Spleen (tissue), 11 donors: ENCODE measurements at regions not wholly inside any gene's neighbourhood (a gene's known extent, or its start where the extent isn't known, plus 50 kb on each side); places are given as distances from the start of the nearest gene placed in this dataset.

Experiments used
- DNase-seq: peaks from one replicate; pipeline ENCODE4 v3.0.0-alpha.2; 2020
- H3K27ac ChIP-seq, 8 donors: fragments of 200-600 bp; sonication (generic) in 7 of 8; 1 replicate in 4 of 8; 2 replicates in 4 of 8; pipeline versions ENCODE4 v1.5.0 to v1.8.0; 2016 to 2021; ENCODE audit warnings: inconsistent platforms in 4 of 8, mild to moderate bottlenecking in 4 of 8, moderate library complexity in 1 of 8
- H3K27me3 ChIP-seq, 7 donors: fragments of 200-600 bp; sonication (generic) in 6 of 7; replicated peaks in 1 of 7; 1 replicate in 4 of 7; 2 replicates in 3 of 7; pipeline versions ENCODE4 v1.5.0 to v1.8.0; 2016 to 2021; ENCODE audit warnings: inconsistent platforms in 3 of 7, mild to moderate bottlenecking in 1 of 7
- H3K36me3 ChIP-seq, 6 donors: fragments of 200-600 bp; sonication (generic) in 5 of 6; 1 replicate in 4 of 6; 2 replicates in 2 of 6; pipeline versions ENCODE4 v1.5.0 to v1.8.0; 2016 to 2021; ENCODE audit warnings: inconsistent platforms in 2 of 6
- H3K4me1 ChIP-seq, 6 donors: fragments of 200-600 bp; sonication (generic) in 5 of 6; 1 replicate in 3 of 6; 2 replicates in 3 of 6; pipeline versions ENCODE4 v1.5.0 to v1.8.0; 2016 to 2021; ENCODE audit warnings: inconsistent platforms in 3 of 6
- H3K4me3 ChIP-seq, 8 donors: fragments of 200-600 bp; sonication (generic) in 7 of 8; 1 replicate in 4 of 8; 2 replicates in 4 of 8; pipeline versions ENCODE4 v1.5.0 to v1.8.0; 2016 to 2021; ENCODE audit warnings: inconsistent platforms in 4 of 8, mild to moderate bottlenecking in 4 of 8, moderate library complexity in 2 of 8
- H3K9me3 ChIP-seq, 8 donors: fragments of 200-600 bp; sonication (generic) in 7 of 8; 1 replicate in 4 of 8; 2 replicates in 4 of 8; pipeline versions ENCODE4 v1.5.0 to v1.8.0; 2016 to 2021; ENCODE audit warnings: inconsistent platforms in 4 of 8
- CTCF ChIP-seq, 11 experiments: fragments of 200-600 bp in 7 of 11; fragments of 450-650 bp in 4 of 11; sonication (generic) in 4 of 11; IDR thresholded peaks in 8 of 11; conservative IDR thresholded peaks in 3 of 11; 1 replicate in 7 of 11; 2 replicates in 4 of 11; pipeline versions ENCODE4 v1.4.0 to v1.8.0; 2016 to 2021; ENCODE audit warnings: antibody characterized with exemption in 11 of 11, inconsistent platforms in 4 of 11, mild to moderate bottlenecking in 1 of 11
- POLR2A ChIP-seq, 3 donors: fragments of 450-650 bp; IDR thresholded peaks; one replicate each; pipeline ENCODE4 v1.5.1; 2017; ENCODE audit warnings: antibody characterized with exemption in 3 of 3, mild to moderate bottlenecking in 1 of 3
- POLR2AphosphoS5 ChIP-seq, 3 donors: sonication (generic); formaldehyde crosslinking; IDR thresholded peaks; one replicate each; pipeline ENCODE4 v1.5.1; 2017; ENCODE audit warnings: antibody characterized with exemption in 3 of 3
- WGBS, 5 donors: extraction: QIAGEN DNeasy Blood & Tissue Kit in 3 of 5; methylation state at CpG; one replicate each; pipeline versions ENCODE4 v1.1.5 to v1.1.7; 2013 to 2018; 5-methylcytosine and 5-hydroxymethylcytosine counted together
- intact Hi-C: fragments of 100-400 bp; cut with DNase I; formaldehyde crosslinking; loops from one replicate; pipeline ENCODE4 v1.15.0; 2023; ENCODE audit warnings: low total_unique reads
- donor health status: healthy with polysubstance abuse.
- donor health status: DM: no; HTN: no; CAD: no; lungs with moderate emphysema.
- donor health status: DM: no; HTN: no; CAD: no.
- donor health status: Bipolar disorder and iron deficiency.
- donor health status: healthy.
- donor health status: DM: no; HTN: no; CAD: no.
- donor health status: DM: yes; HTN: yes; CAD: no.

- peaks cover 0 to 14% (median 0%) of the 10 kb centered on the region in 8 donors for H3K9me3 ChIP-seq
- H3K4me3 ChIP-seq, result no peak overlapping the region
- H3K36me3 ChIP-seq, result no peaks in the 10 kb centered on the region
- no peaks in the 10 kb centered on the region for H3K4me1 ChIP-seq
- DNase-seq, result no peak
- no peak for TF ChIP-seq POLR2AphosphoS5 (IDR thresholded peaks at IDR 0.05)
- TF ChIP-seq CTCF (IDR thresholded peaks at IDR 0.05 in 8 of 11, conservative IDR thresholded peaks at IDR 0.05 in 3 of 11), result no peak
- no peak for TF ChIP-seq POLR2A (IDR thresholded peaks at IDR 0.05)
- intact Hi-C loops, result no loop called here
- H3K27me3 ChIP-seq, result no peaks in the 10 kb centered on the region
- H3K27ac ChIP-seq, result no peak overlapping the region
- WGBS, 5 donors, result 63 to 72% (median 68%) methylated on average over 3 of the region's 3 CpGs
Measured at GRCh38 chr3:76096036-76096435, 310.7 kb upstream of the ZNF717 start.

- H3K9me3 ChIP-seq, result peaks cover 0 to 9% (median 0%) of the 10 kb centered on the region in 8 donors
- no peak for TF ChIP-seq POLR2A (IDR thresholded peaks at IDR 0.05)
- TF ChIP-seq POLR2AphosphoS5 (IDR thresholded peaks at IDR 0.05), result no peak
- no peak for TF ChIP-seq CTCF (IDR thresholded peaks at IDR 0.05 in 8 of 11, conservative IDR thresholded peaks at IDR 0.05 in 3 of 11)
- no peak overlapping the region for H3K4me3 ChIP-seq
- DNase-seq, result no peak
- no peaks in the 10 kb centered on the region for H3K27me3 ChIP-seq
- H3K36me3 ChIP-seq, result no peaks in the 10 kb centered on the region
- no peaks in the 10 kb centered on the region for H3K4me1 ChIP-seq
- intact Hi-C loops, result no loop called here
- WGBS, 5 donors, result 74 to 84% (median 78%) methylated on average over 7 of the region's 7 CpGs
- no peak overlapping the region for H3K27ac ChIP-seq
Measured at GRCh38 chr3:76096836-76097588, 311.7 kb upstream of the ZNF717 start.

GRCh38 chr3:76097589-76097969, 312.2 kb upstream of the ZNF717 start:
- Histone ChIP-seq H3K36me3 (no peaks in the 10 kb centered on the region), H3K4me1 (no peaks in the 10 kb centered on the region), H3K4me3 (no peak overlapping the region), H3K27me3 (no peaks in the 10 kb centered on the region), H3K27ac (no peak overlapping the region), H3K9me3 (peaks cover 0 to 9% (median 0%) of the 10 kb centered on the region in 8 donors)
- no peak for DNase-seq
- intact Hi-C loops, result no loop called here
- 78 to 89% (median 82%) methylated on average over 3 of the region's 3 CpGs for WGBS, 5 donors
- TF ChIP-seq POLR2A (IDR thresholded peaks at IDR 0.05), result no peak
- TF ChIP-seq POLR2AphosphoS5 (IDR thresholded peaks at IDR 0.05), result no peak
- no peak for TF ChIP-seq CTCF (IDR thresholded peaks at IDR 0.05 in 8 of 11, conservative IDR thresholded peaks at IDR 0.05 in 3 of 11)

GRCh38 chr3:76099956-76100355, 314.6 kb upstream of the ZNF717 start:
- no peaks in the 10 kb centered on the region for H3K4me1 ChIP-seq
- no peaks in the 10 kb centered on the region for H3K27me3 ChIP-seq
- H3K9me3 ChIP-seq, result peaks cover 0 to 9% (median 0%) of the 10 kb centered on the region in 8 donors
- no peak for DNase-seq
- TF ChIP-seq POLR2A (IDR thresholded peaks at IDR 0.05), result no peak
- no peak for TF ChIP-seq POLR2AphosphoS5 (IDR thresholded peaks at IDR 0.05)
- TF ChIP-seq CTCF (IDR thresholded peaks at IDR 0.05 in 8 of 11, conservative IDR thresholded peaks at IDR 0.05 in 3 of 11), result no peak
- H3K4me3 ChIP-seq, result no peak overlapping the region
- no peaks in the 10 kb centered on the region for H3K36me3 ChIP-seq
- intact Hi-C loops, result no loop called here
- 78 to 88% (median 83%) methylated on average over 4 of the region's 4 CpGs for WGBS, 5 donors
- no peak overlapping the region for H3K27ac ChIP-seq
